NCI-H146 (cell line): ENCODE measurements at regions not wholly inside any gene's neighbourhood (a gene's known extent, or its start where the extent isn't known, plus 50 kb on each side); places are given as distances from the start of the nearest gene placed in this dataset.
"Not testable (repeated sequence)": the region's sequence is repeated elsewhere in the genome, so short reads cannot be mapped to it uniquely, and the experiment has no call there.

Source experiments
- DNase-seq: peaks from one replicate; lab custom pipeline; 2025; lab: John Stamatoyannopoulos, UW

DNA sequence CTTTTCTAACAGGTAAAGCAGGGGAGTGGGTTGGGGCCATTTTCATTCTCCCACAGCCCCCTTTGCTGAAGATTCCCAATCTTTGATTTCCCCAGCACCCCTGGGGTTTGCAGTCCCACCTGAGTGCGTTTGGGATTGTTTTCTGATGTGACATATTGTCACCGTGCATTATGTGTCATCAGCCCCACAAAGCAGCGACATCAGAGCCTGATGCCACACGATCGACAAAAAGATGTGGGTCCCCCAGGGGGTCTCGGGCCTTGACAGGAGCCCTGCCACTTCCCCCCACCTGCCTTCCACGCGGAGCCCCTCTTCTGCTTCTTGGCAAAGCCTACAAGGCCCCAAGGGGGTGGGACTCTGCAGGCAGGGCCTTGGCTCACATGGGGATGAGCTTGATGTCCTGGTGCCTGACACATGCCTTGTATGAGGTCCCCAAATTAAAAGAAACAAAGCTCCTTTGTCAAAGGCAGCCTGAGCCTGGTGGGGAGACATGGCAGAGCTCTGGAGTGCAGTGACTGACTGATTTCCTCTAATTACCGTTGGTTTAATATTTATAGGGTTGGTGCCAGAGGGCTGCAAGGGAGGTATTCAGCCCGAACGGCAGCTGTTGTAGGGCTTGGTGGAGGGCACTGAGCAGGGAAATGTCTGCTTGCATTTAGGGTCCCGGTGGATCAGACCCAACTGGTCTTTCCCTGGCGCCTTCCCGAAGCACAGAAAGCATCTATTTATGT lies 149.2 kb downstream of the MIAT start:
- DNase-seq, result no peak

DNA sequence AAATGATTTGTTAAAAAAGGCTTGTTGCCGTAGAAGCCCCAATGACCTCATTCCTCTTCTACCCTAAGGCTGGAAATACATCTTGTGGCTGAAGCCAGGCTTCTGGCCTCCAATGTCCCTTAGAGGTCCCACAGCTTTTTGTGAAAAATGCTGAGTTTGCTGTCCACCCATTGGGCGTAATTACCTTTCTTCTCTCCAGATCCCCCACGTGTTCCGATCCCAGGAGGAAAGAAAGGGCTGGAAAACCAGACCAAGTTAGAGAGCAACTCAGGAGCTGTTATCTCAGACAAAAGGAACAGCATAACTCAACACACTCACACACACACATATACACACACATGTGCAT lies 154.2 kb downstream of the MIAT start:
- DNase-seq, result no peak

DNA sequence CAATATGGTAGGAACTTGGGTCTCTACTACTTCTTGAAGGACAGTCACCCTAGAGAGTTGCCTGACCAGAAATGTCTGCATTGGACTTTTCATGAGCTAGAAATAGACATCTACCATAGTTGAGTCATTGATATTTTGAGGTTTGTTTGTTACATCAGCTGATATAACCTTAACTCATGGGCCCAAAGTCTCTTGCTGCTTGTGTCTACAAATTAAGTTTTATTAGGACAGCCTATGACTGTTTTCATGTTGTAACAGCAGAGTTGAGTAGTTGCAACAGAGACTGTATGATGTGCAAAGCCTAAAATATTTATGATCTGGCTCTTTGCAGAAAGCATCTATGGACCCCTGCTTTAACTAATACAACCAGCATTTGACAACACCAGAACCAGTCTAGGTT lies 155.3 kb downstream of the MIAT start:
- no peak for DNase-seq

DNA sequence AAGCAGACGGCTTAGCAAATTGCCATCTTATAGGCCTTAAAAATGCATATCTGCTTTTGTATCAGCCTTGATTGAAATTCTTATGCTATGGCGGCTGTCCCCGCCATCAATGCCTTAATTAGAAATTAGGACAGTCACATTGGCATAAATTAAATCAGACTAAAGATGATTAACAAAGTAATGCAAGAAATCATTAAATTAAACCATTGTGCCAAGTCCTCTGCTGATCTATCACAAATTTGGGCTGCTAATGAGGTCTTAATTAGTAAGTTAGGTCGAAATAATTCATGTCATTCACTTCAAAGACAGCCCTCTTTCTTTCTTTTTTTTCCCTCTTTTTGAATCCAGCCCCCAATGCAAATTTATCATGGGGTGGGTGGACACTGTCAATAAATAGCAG lies 159.3 kb downstream of the MIAT start:
- no peak for DNase-seq

DNA sequence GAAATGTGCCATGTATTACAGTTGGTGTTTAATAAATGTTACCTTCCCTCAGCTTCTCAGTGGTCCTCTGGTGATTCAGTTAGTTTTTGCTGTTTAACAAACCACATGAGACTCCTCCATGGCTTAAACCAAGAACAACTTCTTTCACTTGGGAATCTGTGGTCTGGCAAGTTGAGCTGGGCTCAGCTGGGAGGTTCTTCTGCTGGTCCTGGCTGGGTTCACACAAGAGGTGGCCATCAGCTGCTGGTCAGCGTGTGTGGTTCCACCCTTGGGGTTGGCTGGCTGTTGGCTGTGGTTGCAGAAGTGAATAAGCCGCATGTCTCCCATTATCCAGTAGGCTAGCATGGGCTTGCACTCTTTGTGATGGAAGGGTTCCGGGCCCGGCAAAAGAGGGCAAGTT lies 160.5 kb downstream of the MIAT start:
- DNase-seq, result no peak

DNA sequence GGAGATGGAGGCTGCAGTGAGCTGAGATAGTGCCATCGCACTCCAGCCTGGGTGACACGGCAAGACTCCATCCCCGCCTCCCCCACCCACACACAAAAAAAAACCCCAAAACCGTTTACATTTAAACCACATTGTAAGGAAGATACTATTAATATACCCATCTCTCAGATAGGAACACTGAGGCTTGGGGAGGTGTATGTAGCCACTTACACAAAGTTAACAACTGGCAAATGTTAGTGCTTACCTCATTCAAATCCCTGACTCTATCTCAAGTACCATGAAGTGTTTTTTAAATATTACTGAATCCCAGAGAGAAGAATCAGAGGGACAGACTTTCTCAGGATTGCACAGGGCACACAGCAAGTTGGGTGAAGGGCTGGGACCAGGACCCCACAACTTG lies 164.5 kb downstream of the MIAT start:
- no peak for DNase-seq

DNA sequence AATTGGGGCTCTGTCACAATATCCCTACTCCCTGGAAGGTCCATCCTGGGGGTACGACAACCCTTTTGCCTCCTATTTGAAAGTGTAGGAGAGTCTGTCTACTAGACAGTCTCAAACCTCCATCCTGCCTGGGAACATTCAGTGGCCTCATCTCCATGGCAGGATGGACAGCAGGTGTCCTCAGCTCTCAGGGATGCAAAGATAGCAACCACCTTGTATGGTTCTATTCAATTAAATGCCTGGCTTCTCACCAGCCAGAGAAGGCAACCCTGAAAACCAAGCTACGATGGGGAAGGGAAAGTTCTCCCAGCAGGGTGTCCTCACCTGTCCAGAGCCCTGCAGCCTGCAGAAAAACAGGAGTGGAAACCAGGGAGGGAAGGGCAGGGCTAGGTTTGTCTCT lies 164.9 kb downstream of the MIAT start:
- peak; percentile 72 for DNase-seq

DNA sequence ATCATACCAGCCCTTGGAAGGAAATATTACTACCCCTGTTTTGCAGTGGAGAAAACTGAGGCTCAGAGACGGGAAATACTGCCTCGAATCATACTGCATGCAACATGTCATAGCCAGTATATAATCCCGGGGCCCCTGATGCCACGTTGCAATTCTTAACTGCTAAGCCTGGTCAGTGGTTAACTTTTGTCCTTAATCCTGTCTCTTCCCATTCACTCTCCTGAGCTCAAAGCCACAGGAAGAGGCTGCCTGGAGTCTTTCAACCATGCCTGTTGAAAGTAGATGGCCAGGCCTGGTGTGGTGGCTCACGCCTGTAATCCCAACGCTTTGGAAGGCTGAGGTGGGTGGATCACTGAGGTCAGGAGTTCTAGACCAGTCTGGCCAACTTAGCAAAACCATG lies 166.6 kb downstream of the MIAT start:
- no peak for DNase-seq

DNA sequence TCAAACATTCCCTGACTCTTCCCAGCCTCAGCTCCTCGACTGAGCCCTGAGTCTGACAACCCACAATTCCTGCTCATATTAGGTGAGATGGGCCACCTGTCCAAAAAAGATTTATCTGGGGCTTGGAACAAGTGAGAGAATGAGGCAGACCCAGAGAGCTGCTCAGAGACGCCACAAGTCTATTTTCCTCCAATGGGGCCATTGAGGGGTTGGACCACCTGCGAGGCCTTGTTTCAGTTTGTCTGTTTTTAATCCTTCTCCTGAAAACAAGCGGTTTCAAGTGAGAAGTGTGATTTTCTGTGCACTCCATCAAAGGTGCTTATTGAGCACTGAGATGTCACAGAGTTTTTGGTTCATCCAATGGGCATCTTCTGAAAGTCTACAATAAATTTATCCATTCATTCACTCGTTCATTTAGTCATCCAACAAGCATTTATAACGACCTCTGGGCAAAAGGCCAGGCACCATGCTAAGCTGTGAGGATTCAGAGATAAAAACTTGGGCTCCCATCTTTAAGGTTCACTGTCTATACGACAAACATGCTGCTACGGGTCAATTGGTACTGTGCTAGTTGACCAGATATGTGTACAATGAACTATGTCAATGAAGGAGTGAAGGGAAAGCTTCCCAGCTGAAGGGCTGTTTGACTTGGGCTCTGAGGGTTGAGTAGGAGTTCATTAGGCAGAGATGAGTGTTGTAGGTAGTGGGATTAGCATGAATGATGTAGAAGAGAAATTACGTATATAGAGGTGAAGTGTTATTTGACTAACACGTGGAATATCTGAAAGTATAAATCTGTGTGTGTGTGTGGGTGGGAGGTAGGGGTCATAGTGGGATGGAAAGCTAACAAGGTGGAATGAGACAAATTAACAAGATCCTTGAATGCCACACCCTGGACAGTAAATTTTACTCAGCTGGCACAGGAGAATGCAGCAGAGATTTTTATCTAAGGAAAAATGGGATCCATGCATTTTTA lies 168.9 kb downstream of the MIAT start:
- no peak for DNase-seq

DNA sequence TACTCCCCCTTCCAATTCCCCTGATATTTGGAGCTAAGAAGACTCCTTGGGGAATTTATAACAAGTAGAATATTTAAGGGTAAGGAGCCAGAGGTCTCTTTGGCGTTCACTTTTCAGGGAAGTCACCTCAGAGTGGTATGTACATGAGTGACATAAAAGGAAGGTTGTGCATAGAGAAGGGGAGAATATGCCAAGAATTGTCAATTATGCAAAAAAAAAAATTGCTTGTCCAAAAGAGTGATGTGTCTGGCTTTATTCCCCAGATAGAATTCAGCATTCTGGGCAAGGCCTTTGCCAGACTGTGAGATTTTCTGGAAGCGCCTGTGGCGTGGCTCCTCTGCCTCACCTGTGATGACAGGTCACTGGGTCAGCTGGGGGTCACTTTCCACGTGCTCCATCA lies 170.2 kb downstream of the MIAT start:
- no peak for DNase-seq

DNA sequence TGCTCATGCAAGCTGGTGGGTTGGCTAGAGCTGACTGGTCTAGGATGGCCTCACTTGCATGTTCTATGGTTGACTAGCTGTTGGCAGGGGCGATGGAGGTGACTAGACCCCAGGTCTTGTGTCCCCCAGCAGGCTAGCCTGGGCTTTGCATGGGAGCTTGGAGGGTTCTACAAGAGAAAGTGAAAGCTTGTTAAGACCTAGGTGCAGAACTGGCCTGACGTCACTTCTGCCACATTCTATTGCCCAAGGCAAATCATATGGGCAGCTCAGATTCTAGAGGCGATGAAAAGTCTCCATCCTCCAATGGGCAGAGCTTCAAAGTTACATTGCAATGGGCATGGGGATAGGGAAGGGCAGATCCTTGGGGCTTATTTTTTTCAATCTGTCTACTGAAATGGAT lies 170.9 kb downstream of the MIAT start:
- DNase-seq, result no peak

DNA sequence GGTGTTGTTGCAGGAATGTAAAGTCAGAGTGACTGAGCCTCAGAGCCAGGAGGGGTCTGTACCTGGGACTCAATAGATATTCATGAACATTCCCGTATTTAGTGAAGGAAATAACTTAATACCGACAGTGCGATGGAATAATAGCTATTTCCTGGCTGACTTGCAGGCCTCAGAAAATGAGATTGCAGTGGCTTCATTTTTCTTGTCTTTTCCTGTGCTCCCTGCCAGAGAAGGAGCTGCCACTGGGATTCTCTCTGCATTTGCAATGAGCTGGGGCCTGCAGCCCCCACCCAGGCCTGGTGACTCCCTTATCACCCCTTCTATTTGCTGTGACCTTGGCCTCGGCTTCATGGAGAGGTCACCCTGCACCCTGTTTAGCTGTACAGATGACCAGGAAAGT lies 173.4 kb downstream of the MIAT start:
- no peak for DNase-seq

DNA sequence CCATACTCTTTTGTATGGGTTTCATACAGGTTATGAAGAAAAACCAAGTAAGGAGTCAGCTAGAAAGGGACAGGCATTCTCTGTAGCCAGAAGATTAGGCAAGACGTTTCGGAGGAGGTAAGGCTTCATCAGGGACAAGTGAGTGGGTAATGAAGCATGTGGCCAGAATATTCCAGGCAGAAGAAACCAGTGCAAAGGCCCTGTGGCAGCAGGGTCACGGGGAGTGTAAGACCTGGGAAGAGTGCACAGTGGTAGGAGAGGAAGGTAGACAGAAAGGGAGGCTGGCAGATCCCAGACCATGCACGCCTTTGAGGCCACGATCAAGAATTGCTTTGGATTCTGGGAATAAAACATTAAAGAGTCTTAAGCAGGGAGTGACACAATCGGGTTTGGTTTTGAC lies 177.6 kb downstream of the MIAT start:
- DNase-seq, result no peak

DNA sequence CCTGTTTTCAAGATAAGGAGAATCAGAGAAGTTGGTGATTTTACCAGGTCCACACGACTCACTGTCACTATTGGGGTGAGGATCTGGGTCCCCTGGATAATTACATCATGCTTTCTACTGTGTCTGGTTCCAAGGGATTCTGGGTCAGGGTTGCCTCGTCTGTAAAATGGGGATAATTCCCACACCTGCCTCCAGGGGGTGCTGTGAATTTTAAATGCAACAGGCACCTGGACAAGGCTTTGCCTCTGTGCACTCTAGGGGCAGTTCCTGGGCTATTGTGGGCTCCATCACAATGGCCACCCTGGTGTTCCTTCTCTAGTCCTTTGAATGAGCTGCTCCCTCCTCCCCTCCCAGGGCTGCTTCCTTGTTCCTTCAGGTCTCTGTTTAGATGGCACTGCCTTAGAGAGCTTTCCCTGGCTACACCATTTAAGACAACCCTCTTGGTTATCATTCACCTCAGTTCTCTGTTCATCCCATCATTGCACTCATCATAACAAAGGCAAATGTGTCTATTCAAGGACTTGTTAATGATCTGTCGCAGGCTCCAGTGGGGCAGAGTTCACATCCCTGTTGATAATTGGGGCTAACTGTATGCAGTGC lies 178.6 kb downstream of the MIAT start:
- peak; percentile 60 for DNase-seq

DNA sequence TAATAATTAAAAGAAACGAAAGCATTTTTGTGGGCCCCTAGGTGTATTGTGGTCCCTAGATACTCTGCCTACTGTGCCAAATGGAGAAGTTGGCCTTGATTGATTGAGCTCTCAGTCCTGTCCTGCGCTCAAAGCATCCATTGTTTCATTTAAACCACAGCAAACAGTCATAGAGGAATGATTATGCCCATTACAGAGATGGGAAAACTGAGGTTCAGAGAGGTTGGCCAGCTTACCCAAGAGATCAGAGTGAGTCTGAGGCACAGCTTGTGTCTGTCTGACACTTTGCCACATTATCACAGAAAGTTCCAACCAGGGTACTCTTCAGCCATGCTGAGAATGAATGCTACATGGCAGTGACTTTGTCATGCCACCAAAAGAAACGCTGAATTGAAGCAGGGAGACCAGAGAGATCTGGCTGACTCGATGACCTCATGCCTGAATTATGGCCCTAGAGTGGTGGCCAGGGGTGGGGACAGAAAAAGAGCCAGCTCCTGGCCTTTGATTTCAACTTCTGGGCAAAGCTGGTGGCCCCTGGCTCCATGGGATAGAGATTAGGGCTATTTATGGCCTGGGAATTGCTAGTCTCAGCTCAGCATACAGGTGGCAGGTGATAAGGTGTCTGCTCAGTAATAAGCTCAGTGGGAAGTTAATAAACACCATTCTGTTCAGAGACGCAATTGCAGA lies 180.5 kb downstream of the MIAT start:
- DNase-seq, result peak; percentile 86

DNA sequence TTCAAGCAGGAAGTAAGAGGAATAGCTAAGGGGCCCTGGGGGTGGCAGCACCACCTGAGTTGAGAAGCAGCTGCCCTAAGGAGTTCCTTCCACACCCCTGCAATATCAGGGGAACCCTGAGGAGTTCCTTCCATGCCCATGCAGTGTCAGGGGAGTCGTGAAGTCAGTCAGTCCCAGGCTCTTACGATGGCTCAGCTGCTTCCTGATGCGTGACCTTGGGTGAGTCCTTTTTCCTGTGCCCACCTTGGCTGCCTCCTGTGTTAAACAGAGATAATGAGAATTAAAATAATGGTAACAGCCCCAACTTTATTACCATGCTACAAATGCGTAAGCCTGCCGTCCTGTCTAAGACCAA lies 181.1 kb downstream of the MIAT start:
- DNase-seq, result no peak

DNA sequence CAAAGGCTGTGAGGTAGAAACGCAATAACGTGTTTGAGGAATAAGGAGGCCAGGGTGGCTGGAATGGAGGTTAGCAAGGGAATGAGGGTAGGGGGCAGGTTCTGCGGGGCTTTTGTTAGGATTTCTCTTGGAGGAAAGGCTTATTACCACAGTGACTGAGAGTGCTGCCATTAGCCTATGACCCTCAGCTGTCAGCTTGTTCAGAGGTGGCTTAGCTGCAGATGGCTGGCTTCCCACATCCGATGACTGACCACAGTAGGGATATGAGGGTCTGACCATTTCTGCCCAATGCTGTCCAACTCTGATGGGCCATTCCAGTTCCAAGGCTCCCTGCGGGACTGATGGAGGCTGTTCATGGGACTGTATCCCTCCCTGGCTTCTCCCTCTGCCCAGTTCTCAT lies 181.8 kb downstream of the MIAT start:
- peak; percentile 9 for DNase-seq

DNA sequence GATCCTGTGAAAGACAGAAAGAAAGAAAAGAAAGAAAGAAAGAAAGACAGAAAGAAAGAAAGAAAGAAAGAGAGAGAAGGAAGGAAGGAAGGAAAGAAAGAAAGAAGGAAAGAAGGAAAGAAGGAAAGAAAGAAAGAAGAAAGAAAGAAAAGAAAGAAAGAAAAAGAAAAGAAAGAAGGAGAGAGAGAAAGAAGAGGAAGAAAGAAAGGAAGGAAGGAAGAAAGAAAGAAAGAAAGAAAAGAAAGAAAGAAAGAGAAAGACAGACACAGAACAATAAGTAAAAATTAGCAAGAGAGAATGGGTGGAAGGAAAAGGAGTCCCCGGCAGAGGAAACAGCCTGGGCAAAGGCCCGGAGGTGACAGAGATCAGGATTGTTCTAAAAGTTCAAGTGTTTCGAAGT lies 183.4 kb downstream of the MIAT start:
- DNase-seq, result not testable (repeated sequence)

DNA sequence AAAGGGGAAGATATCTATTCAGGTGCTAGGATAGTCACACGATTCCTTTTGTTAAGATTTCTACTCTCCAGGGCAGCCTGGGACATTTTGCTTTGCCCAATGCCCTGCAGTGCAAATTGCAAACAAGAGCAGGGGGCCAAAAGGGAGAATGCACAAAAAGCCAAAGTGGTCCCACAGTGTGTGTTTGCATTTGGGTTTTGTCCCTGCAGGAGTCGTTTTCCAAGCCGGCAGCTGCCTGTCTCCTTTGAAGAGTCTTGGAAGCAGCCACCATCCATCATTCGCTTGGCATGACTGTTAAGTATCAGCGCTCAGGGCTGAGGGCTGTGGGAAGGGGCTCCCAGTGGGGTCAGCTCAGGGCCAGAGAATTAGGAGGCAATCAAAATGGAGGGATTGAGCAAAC lies 184.7 kb downstream of the MIAT start:
- peak; percentile 66 for DNase-seq

DNA sequence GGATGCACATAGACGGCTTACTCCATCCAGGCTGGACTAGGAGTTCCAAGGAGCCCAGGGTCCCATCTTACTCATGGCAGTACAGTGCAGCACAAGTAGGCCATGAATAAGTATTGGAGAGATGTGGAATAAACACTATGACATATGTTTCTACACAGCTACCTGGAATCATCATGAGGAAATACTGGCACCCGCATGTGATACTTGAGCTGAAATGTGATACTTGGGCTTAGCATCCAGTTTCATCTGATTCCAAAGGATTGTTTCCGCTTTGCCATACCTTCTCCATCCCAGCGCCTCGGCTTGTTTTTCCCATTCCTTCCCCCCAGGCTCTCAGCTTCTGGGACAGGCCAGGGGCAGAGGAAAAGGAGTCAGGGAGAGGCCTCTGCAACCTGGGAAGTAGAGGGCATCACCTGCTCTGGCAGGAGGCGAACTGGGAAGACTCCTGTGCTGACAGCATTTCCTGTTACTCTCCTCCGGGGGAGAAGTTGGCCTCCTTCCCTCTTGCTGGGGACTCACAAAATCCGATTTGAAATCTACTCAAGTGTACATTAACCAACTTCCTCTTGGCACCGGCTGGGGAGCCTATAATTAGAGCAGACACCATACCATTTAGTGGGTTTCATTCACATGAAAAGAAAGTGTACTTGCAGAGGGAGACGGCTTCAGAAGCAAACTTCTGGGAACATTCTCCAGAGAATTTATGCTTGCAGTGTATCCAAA lies 187.8 kb downstream of the MIAT start:
- peak; percentile 3 for DNase-seq

DNA sequence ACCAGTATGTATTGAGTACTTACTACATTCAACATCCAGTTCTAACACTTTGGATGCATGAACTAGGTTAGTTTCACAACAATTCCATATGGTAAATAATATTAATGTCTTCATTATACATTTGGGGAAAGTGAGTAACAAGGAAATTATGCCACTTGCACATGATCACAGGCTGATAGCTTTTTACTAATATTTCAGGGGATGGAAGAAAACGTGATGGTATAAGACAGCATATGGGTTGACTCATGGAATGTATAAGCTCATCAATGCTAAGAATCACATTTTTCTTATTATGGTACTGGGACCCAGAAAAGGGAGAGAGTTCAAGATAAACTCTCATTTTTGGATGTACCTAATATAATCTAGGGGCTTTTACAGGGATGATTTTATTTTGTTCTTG lies 188.7 kb downstream of the MIAT start:
- DNase-seq, result no peak

DNA sequence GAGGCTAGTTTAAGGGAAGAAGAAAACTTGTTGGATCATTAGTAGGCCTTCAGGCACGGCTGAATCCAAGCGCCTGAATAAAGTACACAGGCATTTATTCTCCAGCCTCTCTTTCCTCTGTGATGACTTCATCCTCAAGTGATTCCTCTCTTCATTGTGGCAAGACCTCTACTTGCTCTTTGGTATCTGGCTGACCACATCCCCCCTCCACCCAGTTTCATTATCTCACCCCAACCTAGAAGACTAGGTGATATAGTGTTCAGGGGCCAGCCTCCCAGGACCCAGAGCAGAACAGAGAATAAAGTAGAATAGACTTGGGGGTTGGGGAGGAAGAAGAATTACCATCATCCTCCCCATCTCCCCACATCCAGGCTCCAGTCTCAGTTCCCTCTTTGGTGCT lies 189.3 kb downstream of the MIAT start:
- no peak for DNase-seq
